ENCODE measurements at regions not wholly inside any gene's neighbourhood (a gene's known extent, or its start where the extent isn't known, plus 50 kb on each side); places are given as distances from the start of the nearest gene placed in this dataset.

DNA sequence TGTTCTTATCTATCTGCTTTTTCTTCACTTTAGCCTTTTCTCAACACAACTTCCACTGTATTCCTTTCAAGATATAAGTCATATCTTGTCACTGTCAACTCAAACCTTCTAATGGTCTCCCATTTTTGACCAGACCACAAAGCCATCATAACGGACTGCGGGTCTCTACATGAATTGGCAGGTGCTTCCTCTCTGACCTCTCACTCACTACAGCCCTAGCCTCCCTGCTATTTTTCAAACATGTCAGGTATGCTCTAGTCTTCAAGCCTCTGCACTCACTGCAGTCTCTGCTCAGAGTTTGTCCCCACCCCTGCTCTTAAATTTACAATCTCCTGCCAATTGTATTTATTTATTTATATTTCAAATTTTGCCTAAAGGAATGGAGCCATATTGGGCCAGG lies 858.1 kb downstream of the TRIB2 start:
- H3K27me3 ChIP-seq: no peaks in the 10 kb centered on the region
- intact Hi-C loops (cut with DNase I): no loop called here
- WGBS: 96% methylated on average over 2 of the region's 2 CpGs
- no peaks in the 10 kb centered on the region for H3K36me3 ChIP-seq
- H3K9me3 ChIP-seq: no peaks in the 10 kb centered on the region
- H3K27ac ChIP-seq (replicated peaks in 1 of 4): no peak overlapping the region
- DNase-seq (ENCODE audit: extremely low spot score): no peak
- H3K4me1 ChIP-seq: no peaks in the 10 kb centered on the region
- TF ChIP-seq POLR2AphosphoS5 (IDR thresholded peaks at IDR 0.05): no peak
- no peak for TF ChIP-seq CTCF (IDR thresholded peaks at IDR 0.05)
- no peak for TF ChIP-seq EP300 (IDR thresholded peaks at IDR 0.05)
- no peak for TF ChIP-seq POLR2A (IDR thresholded peaks at IDR 0.05; ENCODE audit: low read depth)
- no peak overlapping the region for H3K4me3 ChIP-seq

DNA sequence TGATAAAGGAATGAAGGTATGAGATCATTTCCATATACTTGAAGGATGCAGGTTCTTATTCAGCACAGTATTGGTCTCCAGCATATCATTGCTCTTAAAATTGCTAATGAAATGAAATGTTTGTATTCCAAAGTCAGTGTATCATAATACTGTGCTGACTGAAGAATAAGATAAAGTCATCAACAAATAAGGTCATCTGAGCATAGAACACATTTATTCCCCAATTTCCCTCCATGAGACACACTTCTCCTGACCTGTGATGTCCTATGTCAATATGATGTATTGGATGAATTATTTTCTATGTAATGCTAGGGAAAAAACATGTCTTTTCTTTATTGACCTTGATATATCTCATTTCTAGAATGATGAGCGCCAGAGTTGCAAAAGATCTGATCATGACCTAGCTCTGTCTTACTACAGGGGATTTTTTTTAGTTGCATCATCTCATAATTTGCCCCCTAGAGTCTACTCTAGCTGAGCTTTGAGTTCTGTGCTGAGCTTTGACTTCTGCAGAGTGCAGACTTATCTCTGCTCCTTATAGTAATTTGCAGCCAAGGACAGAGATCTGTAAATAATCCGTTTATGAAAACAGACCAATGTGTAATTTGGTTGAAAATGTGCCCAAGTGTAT lies 859.8 kb downstream of the TRIB2 start:
- TF ChIP-seq POLR2AphosphoS5 (IDR thresholded peaks at IDR 0.05) (no peak), POLR2A (IDR thresholded peaks at IDR 0.05; ENCODE audit: low read depth) (no peak), CTCF (IDR thresholded peaks at IDR 0.05) (no peak), EP300 (IDR thresholded peaks at IDR 0.05) (no peak)
- Histone ChIP-seq H3K27ac (replicated peaks in 1 of 4) (no peak overlapping the region), H3K4me1 (no peaks in the 10 kb centered on the region), H3K27me3 (no peaks in the 10 kb centered on the region), H3K4me3 (no peak overlapping the region), H3K9me3 (no peaks in the 10 kb centered on the region), H3K36me3 (no peaks in the 10 kb centered on the region)
- no peak for DNase-seq (ENCODE audit: extremely low spot score)
- intact Hi-C loops (cut with DNase I): no loop called here
- 73% methylated on average over 2 of the region's 2 CpGs for WGBS

DNA sequence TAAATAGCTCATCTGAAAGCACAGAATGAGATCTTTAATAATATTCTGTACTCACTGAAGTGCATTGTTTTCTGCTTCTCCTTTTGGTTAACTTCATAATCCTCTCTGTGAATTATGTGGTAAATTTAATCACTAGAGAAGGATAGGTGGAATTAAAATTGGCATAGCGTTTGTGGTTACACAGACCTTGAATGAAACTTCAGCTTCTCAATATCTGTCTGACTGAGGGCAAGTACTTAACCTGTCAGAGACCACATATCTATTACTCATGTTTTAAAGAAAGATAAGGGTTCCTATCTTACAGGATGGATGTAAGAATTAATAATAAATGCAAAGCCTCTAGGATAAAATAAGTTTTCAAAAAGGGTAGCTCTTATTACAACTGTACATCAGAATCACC lies 861.8 kb downstream of the TRIB2 start:
- WGBS: 69% methylated on average over 1 of the region's 1 CpG
- TF ChIP-seq POLR2A (IDR thresholded peaks at IDR 0.05; ENCODE audit: low read depth) (no peak), CTCF (IDR thresholded peaks at IDR 0.05) (no peak), EP300 (IDR thresholded peaks at IDR 0.05) (no peak), POLR2AphosphoS5 (IDR thresholded peaks at IDR 0.05) (no peak)
- Histone ChIP-seq H3K9me3 (no peaks in the 10 kb centered on the region), H3K4me3 (no peak overlapping the region), H3K27me3 (no peaks in the 10 kb centered on the region), H3K36me3 (no peaks in the 10 kb centered on the region), H3K4me1 (no peaks in the 10 kb centered on the region), H3K27ac (replicated peaks in 1 of 4) (no peak overlapping the region)
- no peak for DNase-seq (ENCODE audit: extremely low spot score)
- intact Hi-C loops (cut with DNase I): no loop called here

- DNase-seq (ENCODE audit: extremely low spot score): no peak
- no peak overlapping the region for H3K4me3 ChIP-seq
- WGBS: 83% methylated on average over 10 of the region's 10 CpGs
- H3K36me3 ChIP-seq: no peaks in the 10 kb centered on the region
- no peaks in the 10 kb centered on the region for H3K9me3 ChIP-seq
- no peaks in the 10 kb centered on the region for H3K4me1 ChIP-seq
- H3K27ac ChIP-seq (replicated peaks in 1 of 4): no peak overlapping the region
- no peaks in the 10 kb centered on the region for H3K27me3 ChIP-seq
- intact Hi-C loops (cut with DNase I): no loop called here
- no peak for TF ChIP-seq EP300 (IDR thresholded peaks at IDR 0.05)
- TF ChIP-seq CTCF (IDR thresholded peaks at IDR 0.05): no peak
- no peak for TF ChIP-seq POLR2A (IDR thresholded peaks at IDR 0.05; ENCODE audit: low read depth)
- no peak for TF ChIP-seq POLR2AphosphoS5 (IDR thresholded peaks at IDR 0.05)
Measured at GRCh38 chr2:13581471-13581870, 864.7 kb downstream of the TRIB2 start.

- TF ChIP-seq POLR2AphosphoS5 (IDR thresholded peaks at IDR 0.05): no peak
- TF ChIP-seq POLR2A (IDR thresholded peaks at IDR 0.05; ENCODE audit: low read depth): no peak
- no peak for TF ChIP-seq EP300 (IDR thresholded peaks at IDR 0.05)
- no peak for TF ChIP-seq CTCF (IDR thresholded peaks at IDR 0.05)
- Histone ChIP-seq H3K27ac (replicated peaks in 1 of 4) (no peak overlapping the region), H3K4me3 (no peak overlapping the region), H3K4me1 (no peaks in the 10 kb centered on the region), H3K27me3 (no peaks in the 10 kb centered on the region), H3K36me3 (no peaks in the 10 kb centered on the region), H3K9me3 (no peaks in the 10 kb centered on the region)
- no peak for DNase-seq (ENCODE audit: extremely low spot score)
- intact Hi-C loops (cut with DNase I): no loop called here
Measured at GRCh38 chr2:13583609-13584008, 866.9 kb downstream of the TRIB2 start.
